Adrenal gland (tissue), 5 donors: ENCODE measurements at regions not wholly inside any gene's neighbourhood (a gene's known extent, or its start where the extent isn't known, plus 50 kb on each side); places are given as distances from the start of the nearest gene placed in this dataset.

Experiments
- POLR2A ChIP-seq, 2 donors: fragments of 450-650 bp; IDR thresholded peaks; one replicate each; pipeline ENCODE4 v1.6.1; 2017; ENCODE audit warnings: antibody characterized with exemption in 2 of 2, mild to moderate bottlenecking in 2 of 2, moderate library complexity in 1 of 2
- TF ChIP-seq, protein P1 (sequence below), 6 experiments: fragments of 450-650 bp in 4 of 6; fragments of 200-600 bp in 2 of 6; sonication (generic) in 1 of 6; IDR thresholded peaks; 1 replicate in 5 of 6; 2 replicates in 1 of 6; pipeline versions ENCODE4 v1.5.1 to v1.8.0; 2016 to 2021; ENCODE audit warnings: antibody characterized with exemption in 6 of 6, mild to moderate bottlenecking in 2 of 6, moderate library complexity in 1 of 6
- donor health status: DM: no; HTN: no; CAD: no.

DNA sequence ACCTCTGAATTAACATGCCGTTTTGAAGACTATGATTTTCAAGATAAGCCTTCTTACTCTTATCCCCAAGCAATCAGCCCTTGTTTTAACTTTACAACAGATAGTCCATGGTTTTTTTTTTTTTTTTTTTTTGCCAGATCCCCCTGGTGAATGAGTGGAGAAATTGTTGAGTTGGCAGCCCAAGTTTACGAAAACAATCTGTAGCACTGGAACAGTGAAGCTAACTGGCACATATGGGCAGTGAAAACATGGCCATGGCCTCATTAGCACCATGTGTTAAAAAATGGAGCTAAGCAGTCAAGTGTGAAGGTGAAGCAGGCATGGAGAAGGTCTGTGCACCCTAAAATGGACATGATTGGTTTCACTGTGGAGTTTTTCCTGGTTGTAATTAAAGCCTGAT, 812.1 kb upstream of the MIR17HG start:
- TF ChIP-seq POLR2A (IDR thresholded peaks at IDR 0.05), result no peak
- TF ChIP-seq, protein P1, sequence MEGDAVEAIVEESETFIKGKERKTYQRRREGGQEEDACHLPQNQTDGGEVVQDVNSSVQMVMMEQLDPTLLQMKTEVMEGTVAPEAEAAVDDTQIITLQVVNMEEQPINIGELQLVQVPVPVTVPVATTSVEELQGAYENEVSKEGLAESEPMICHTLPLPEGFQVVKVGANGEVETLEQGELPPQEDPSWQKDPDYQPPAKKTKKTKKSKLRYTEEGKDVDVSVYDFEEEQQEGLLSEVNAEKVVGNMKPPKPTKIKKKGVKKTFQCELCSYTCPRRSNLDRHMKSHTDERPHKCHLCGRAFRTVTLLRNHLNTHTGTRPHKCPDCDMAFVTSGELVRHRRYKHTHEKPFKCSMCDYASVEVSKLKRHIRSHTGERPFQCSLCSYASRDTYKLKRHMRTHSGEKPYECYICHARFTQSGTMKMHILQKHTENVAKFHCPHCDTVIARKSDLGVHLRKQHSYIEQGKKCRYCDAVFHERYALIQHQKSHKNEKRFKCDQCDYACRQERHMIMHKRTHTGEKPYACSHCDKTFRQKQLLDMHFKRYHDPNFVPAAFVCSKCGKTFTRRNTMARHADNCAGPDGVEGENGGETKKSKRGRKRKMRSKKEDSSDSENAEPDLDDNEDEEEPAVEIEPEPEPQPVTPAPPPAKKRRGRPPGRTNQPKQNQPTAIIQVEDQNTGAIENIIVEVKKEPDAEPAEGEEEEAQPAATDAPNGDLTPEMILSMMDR (IDR thresholded peaks at IDR 0.05), result no peak
